DMS 273 (cell line): ENCODE measurements at regions not wholly inside any gene's neighbourhood (a gene's known extent, or its start where the extent isn't known, plus 50 kb on each side); places are given as distances from the start of the nearest gene placed in this dataset.
"Not testable (repeated sequence)": the region's sequence is repeated elsewhere in the genome, so short reads cannot be mapped to it uniquely, and the experiment has no call there.

ENCODE experiments used
- DNase-seq: peaks from one replicate; lab custom pipeline; 2025; ENCODE audit not compliant: unreplicated experiment; lab: John Stamatoyannopoulos, UW

- DNase-seq = no peak
These were observed 66.1 kb upstream of the SMURF2 start for GRCh38 chr17:64728041-64728695.

GRCh38 chr17:64726025-64726424 is 63.9 kb upstream of the SMURF2 start:
- not testable (repeated sequence) for DNase-seq

- DNase-seq = not testable (repeated sequence)
These were observed 62.1 kb upstream of the SMURF2 start for GRCh38 chr17:64724246-64724645.

GRCh38 chr17:64723781-64724180 is 61.7 kb upstream of the SMURF2 start:
- DNase-seq = no peak

- not testable (repeated sequence) for DNase-seq
These were observed 59.4 kb upstream of the SMURF2 start for GRCh38 chr17:64721556-64721955.

GRCh38 chr17:64720253-64720652 is 58.1 kb upstream of the SMURF2 start:
- DNase-seq = not testable (repeated sequence)

- not testable (repeated sequence) for DNase-seq
These were observed 57.4 kb upstream of the SMURF2 start for GRCh38 chr17:64719517-64719916.

GRCh38 chr17:64718816-64719215 is 56.7 kb upstream of the SMURF2 start:
- DNase-seq = not testable (repeated sequence)

- DNase-seq = no peak
These were observed 56.0 kb upstream of the SMURF2 start for GRCh38 chr17:64718058-64718457.

- not testable (repeated sequence) for DNase-seq
These were observed 54.4 kb upstream of the SMURF2 start for GRCh38 chr17:64716496-64716895.

- not testable (repeated sequence) for DNase-seq
These were observed 51.7 kb upstream of the SMURF2 start for GRCh38 chr17:64713786-64714185.

- DNase-seq = not testable (repeated sequence)
These were observed 50.6 kb upstream of the SMURF2 start for GRCh38 chr17:64712557-64713351.
